Adrenal gland (tissue), 5 donors: ENCODE measurements at regions not wholly inside any gene's neighbourhood (a gene's known extent, or its start where the extent isn't known, plus 50 kb on each side); places are given as distances from the start of the nearest gene placed in this dataset.
"Not testable (repeated sequence)": the region's sequence is repeated elsewhere in the genome, so short reads cannot be mapped to it uniquely, and the experiment has no call there.

ENCODE experiments used
- CTCF ChIP-seq, 6 experiments: fragments of 450-650 bp in 4 of 6; fragments of 200-600 bp in 2 of 6; sonication (generic) in 1 of 6; IDR thresholded peaks; 1 replicate in 5 of 6; 2 replicates in 1 of 6; pipeline versions ENCODE4 v1.5.1 to v1.8.0; 2016 to 2021; ENCODE audit warnings: antibody characterized with exemption in 6 of 6, mild to moderate bottlenecking in 2 of 6, moderate library complexity in 1 of 6
- POLR2A ChIP-seq, 2 donors: fragments of 450-650 bp; IDR thresholded peaks; one replicate each; pipeline ENCODE4 v1.6.1; 2017; ENCODE audit warnings: antibody characterized with exemption in 2 of 2, mild to moderate bottlenecking in 2 of 2, moderate library complexity in 1 of 2
- donor health status: DM: no; HTN: no; CAD: no.

- TF ChIP-seq CTCF, POLR2A (IDR thresholded peaks at IDR 0.05): not testable (repeated sequence)
These were observed 108.5 kb upstream of the SMARCAD1 start for GRCh38 chr4:94099141-94099540.
